A549 (cell line): ENCODE measurements at regions not wholly inside any gene's neighbourhood (a gene's known extent, or its start where the extent isn't known, plus 50 kb on each side); places are given as distances from the start of the nearest gene placed in this dataset.
A peak's percentile ranks its signal among the peaks of the same experiment; 100 is the strongest.

ENCODE experiments used
- ATAC-seq, 2 experiments: fragments of 200-7000 bp in 1 of 2; fragments of >200 bp in 1 of 2; cut with Nextera tagmentation in 1 of 2; cut with Tn5 transposase in 1 of 2; 3 replicates each; pipeline versions ENCODE4 v1.8.0 to v1.9.1; 2018 to 2020; ENCODE audit warnings: mild to moderate bottlenecking in 1 of 2, moderate library complexity in 1 of 2
- CTCF ChIA-PET: fragments of 300-600 bp; sonication (Branson Sonifier 250); formaldehyde crosslinking; extraction: SDS; loops from one replicate; lab custom pipeline; 2021; ENCODE audit warnings: antibody characterized with exemption, inconsistent platforms; lab: Yijun Ruan, JAX
- POLR2A ChIA-PET: fragments of 350-600 bp; formaldehyde crosslinking; extraction: SDS; loops from one replicate; lab custom pipeline; 2021; ENCODE audit warnings: antibody characterized with exemption, inconsistent platforms; lab: Yijun Ruan, JAX
- DNase-seq, 2 experiments: peaks; one replicate each; pipeline versions ENCODE4 v3.0.0 to v3.0.0-alpha.2; 2011 to 2016; ENCODE audit warnings: low read depth in 1 of 2, low spot score in 1 of 2
- FAIRE-seq: peaks from 2 replicates; lab custom pipeline; 2011; peaks lifted over from hg19 to GRCh38; lab: Jason Lieb, UNC
- H3K27ac ChIP-seq, 2 experiments: fragments of >200 bp; sonication (Bioruptor Twin); formaldehyde crosslinking; 3 replicates each; pipeline ENCODE4 v1.5.1; 2016 to 2017
- H3K4me1 ChIP-seq: fragments of >200 bp; sonication (Bioruptor Twin); formaldehyde crosslinking; 3 replicates; pipeline ENCODE4 v1.6.1; 2016
- H3K4me2 ChIP-seq: fragments of >200 bp; sonication (Bioruptor Twin); formaldehyde crosslinking; 3 replicates; pipeline ENCODE4 v1.6.1; 2016
- H3K4me3 ChIP-seq: fragments of >200 bp; sonication (Bioruptor Twin); formaldehyde crosslinking; 3 replicates; pipeline ENCODE4 v1.5.1; 2016
- H3K9me3 ChIP-seq: fragments of >200 bp; sonication (Bioruptor Twin); formaldehyde crosslinking; 3 replicates; pipeline ENCODE4 v1.6.1; 2016
- CBX8 ChIP-seq: fragments of 200-600 bp; sonication (generic); IDR thresholded peaks from 2 replicates; pipeline ENCODE4 v1.6.1; 2016
- EHF ChIP-seq: fragments of 250-450 bp; sonication (Bioruptor Pico); IDR thresholded peaks from 2 replicates; pipeline ENCODE4 v1.5.0; 2020; ENCODE audit warnings: mild to moderate bottlenecking
- EHMT2 ChIP-seq: fragments of 200-600 bp; sonication (generic); IDR thresholded peaks from 2 replicates; pipeline ENCODE4 v1.6.1; 2016; ENCODE audit warnings: antibody characterized with exemption, low read depth, mild to moderate bottlenecking, moderate library complexity
- FOSB ChIP-seq: fragments of 250-450 bp; sonication (Bioruptor Pico); IDR thresholded peaks from 2 replicates; pipeline ENCODE4 v1.5.0; 2020; ENCODE audit warnings: mild to moderate bottlenecking, moderate library complexity
- GATA3 ChIP-seq: IDR thresholded peaks from 2 replicates; pipeline ENCODE4 v1.6.1; 2012; ENCODE audit warnings: borderline replicate concordance
- HEYL ChIP-seq: fragments of 250-450 bp; sonication (Bioruptor Pico); IDR thresholded peaks from 2 replicates; pipeline ENCODE4 v1.8.0; 2021; ENCODE audit warnings: mild to moderate bottlenecking, moderate library complexity
- HMGXB4 ChIP-seq: fragments of 250-450 bp; sonication (Bioruptor Pico); IDR thresholded peaks from 2 replicates; pipeline ENCODE4 v1.5.0; 2021; ENCODE audit warnings: mild to moderate bottlenecking, moderate library complexity, borderline replicate concordance
- KDM1A ChIP-seq: fragments of 200-600 bp; sonication (generic); IDR thresholded peaks from 2 replicates; pipeline ENCODE4 v1.6.1; 2016; ENCODE audit warnings: low read depth, mild to moderate bottlenecking
- MAFK ChIP-seq: fragments of 450-650 bp; IDR thresholded peaks from 2 replicates; pipeline ENCODE4 v1.6.1; 2014; ENCODE audit not compliant: partially characterized antibody
- RAD21 ChIP-seq, 2 experiments: fragments of >200 bp in 1 of 2; sonication (Bioruptor Twin) in 1 of 2; formaldehyde crosslinking in 1 of 2; IDR thresholded peaks in 1 of 2; conservative IDR thresholded peaks in 1 of 2; 2 replicates in 1 of 2; 3 replicates in 1 of 2; pipeline ENCODE4 v1.6.1; 2012 to 2018; ENCODE audit warnings: inconsistent platforms in 1 of 2
- RARB ChIP-seq: fragments of 250-450 bp; sonication (Bioruptor Pico); IDR thresholded peaks from 2 replicates; pipeline ENCODE4 v1.8.0; 2021; ENCODE audit warnings: mild to moderate bottlenecking, moderate library complexity
- RNF2 ChIP-seq: fragments of 200-600 bp; sonication (generic); IDR thresholded peaks from 2 replicates; pipeline ENCODE4 v1.6.1; 2016; ENCODE audit warnings: low read depth, mild to moderate bottlenecking, antibody characterized with exemption, moderate library complexity, borderline replicate concordance
- SMC3 ChIP-seq: fragments of >200 bp; sonication (Bioruptor Twin); formaldehyde crosslinking; IDR thresholded peaks from 3 replicates; pipeline ENCODE4 v1.6.1; 2018; ENCODE audit warnings: inconsistent platforms
- SREBF2 ChIP-seq: fragments of 450-650 bp; IDR thresholded peaks from 2 replicates; pipeline ENCODE4 v1.6.1; 2014; ENCODE audit warnings: mild to moderate bottlenecking, moderate library complexity
- ZC3H11A ChIP-seq: fragments of 450-650 bp; IDR thresholded peaks from 2 replicates; pipeline ENCODE4 v1.6.1; 2014; ENCODE audit warnings: antibody characterized with exemption, mild to moderate bottlenecking
- ZFP36 ChIP-seq: fragments of 450-650 bp; IDR thresholded peaks from 2 replicates; pipeline ENCODE4 v1.6.1; 2014; ENCODE audit warnings: borderline replicate concordance; ENCODE audit not compliant: partially characterized antibody
- ZSCAN20 ChIP-seq: fragments of 250-450 bp; sonication (Bioruptor Pico); IDR thresholded peaks from 2 replicates; pipeline ENCODE4 v1.8.0; 2022; ENCODE audit warnings: mild to moderate bottlenecking, moderate library complexity
- WGBS: methylation state at CpG from one replicate; pipeline ENCODE4 v1.1.6; 2017; ENCODE audit errors: missing lambda C conversion rate; 5-methylcytosine and 5-hydroxymethylcytosine counted together
- TF ChIP-seq, protein P1 (sequence below): fragments of >200 bp; sonication (Bioruptor Twin); formaldehyde crosslinking; IDR thresholded peaks from 3 replicates; pipeline ENCODE4 v1.5.1; 2016
- TF ChIP-seq, protein P2 (sequence below): IDR thresholded peaks from 2 replicates; pipeline ENCODE4 v1.6.1; 2012
- TF ChIP-seq, protein P3 (sequence below): IDR thresholded peaks from 2 replicates; pipeline ENCODE4 v1.6.1; 2012; ENCODE audit warnings: low read depth, borderline replicate concordance

DNA sequence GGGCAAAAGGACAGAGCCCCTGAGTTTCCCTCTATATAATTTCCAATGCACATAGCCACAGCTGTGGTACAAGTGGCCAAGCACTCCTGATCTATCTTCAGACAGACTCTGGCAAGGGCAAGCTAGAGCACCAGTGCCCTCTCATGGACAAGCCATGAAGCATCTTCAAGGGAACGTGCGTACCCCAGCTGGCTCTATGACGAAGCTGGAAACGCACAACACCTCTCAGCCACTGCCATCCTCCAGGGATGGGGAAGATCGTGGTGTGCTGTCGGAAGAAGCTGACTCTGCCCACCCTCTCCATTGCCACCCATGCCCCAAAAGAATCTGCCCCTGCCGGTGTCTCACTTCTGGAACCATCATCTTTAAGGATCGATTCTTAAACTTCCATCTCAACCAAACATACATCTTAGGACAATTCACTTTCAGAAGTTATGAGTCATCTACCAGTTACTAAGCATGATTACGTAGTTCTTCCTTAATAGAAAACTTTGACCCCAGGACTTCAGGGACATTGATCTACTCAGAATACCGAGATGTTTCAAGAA is 482.9 kb downstream of the AGTPBP1 start:
- ATAC-seq, result peak; percentile 95 to 98
- peak overlapping the region; percentile 44 for H3K4me2 ChIP-seq
- ChIA-PET CTCF (interaction anchor here (0.6 to 3.8 kb wide), 45 partner anchors 9 to 872 kb away, joined by 3 to 28 read pairs (median 4); partner anchors contain the start of gene NTRK2), POLR2A (interaction anchor here (0.7 kb wide), 1 partner anchor 862 kb away, joined by 3 read pairs; no protein-coding TSS in a partner anchor)
- no peaks in the 10 kb centered on the region for H3K9me3 ChIP-seq
- no peak overlapping the region for H3K4me3 ChIP-seq
- H3K4me1 ChIP-seq, result no peaks in the 10 kb centered on the region
- 3% methylated on average over 10 of the region's 10 CpGs for WGBS
- no peak overlapping the region for H3K27ac ChIP-seq
- FAIRE-seq, result no peak
- TF ChIP-seq, protein P1, sequence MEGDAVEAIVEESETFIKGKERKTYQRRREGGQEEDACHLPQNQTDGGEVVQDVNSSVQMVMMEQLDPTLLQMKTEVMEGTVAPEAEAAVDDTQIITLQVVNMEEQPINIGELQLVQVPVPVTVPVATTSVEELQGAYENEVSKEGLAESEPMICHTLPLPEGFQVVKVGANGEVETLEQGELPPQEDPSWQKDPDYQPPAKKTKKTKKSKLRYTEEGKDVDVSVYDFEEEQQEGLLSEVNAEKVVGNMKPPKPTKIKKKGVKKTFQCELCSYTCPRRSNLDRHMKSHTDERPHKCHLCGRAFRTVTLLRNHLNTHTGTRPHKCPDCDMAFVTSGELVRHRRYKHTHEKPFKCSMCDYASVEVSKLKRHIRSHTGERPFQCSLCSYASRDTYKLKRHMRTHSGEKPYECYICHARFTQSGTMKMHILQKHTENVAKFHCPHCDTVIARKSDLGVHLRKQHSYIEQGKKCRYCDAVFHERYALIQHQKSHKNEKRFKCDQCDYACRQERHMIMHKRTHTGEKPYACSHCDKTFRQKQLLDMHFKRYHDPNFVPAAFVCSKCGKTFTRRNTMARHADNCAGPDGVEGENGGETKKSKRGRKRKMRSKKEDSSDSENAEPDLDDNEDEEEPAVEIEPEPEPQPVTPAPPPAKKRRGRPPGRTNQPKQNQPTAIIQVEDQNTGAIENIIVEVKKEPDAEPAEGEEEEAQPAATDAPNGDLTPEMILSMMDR, result peak; percentile 44
- TF ChIP-seq GATA3, result no peak
- TF ChIP-seq EHMT2, result no peak
- TF ChIP-seq RARB (CRISPR knock-in tag), result no peak
- no peak for TF ChIP-seq RNF2
- no peak for TF ChIP-seq KDM1A
- peak; percentile 71 to 88 for TF ChIP-seq RAD21 (conservative IDR thresholded peaks at IDR 0.05 in 1 of 2, IDR thresholded peaks at IDR 0.05 in 1 of 2)
- TF ChIP-seq SMC3, result peak; percentile 65
- TF ChIP-seq ZC3H11A, result no peak
- TF ChIP-seq, protein P2, sequence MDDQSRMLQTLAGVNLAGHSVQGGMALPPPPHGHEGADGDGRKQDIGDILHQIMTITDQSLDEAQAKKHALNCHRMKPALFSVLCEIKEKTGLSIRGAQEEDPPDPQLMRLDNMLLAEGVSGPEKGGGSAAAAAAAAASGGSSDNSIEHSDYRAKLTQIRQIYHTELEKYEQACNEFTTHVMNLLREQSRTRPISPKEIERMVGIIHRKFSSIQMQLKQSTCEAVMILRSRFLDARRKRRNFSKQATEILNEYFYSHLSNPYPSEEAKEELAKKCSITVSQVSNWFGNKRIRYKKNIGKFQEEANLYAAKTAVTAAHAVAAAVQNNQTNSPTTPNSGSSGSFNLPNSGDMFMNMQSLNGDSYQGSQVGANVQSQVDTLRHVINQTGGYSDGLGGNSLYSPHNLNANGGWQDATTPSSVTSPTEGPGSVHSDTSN, result no peak
- TF ChIP-seq CBX8, result no peak
- DNase-seq, result peak; percentile 60 to 74

DNA sequence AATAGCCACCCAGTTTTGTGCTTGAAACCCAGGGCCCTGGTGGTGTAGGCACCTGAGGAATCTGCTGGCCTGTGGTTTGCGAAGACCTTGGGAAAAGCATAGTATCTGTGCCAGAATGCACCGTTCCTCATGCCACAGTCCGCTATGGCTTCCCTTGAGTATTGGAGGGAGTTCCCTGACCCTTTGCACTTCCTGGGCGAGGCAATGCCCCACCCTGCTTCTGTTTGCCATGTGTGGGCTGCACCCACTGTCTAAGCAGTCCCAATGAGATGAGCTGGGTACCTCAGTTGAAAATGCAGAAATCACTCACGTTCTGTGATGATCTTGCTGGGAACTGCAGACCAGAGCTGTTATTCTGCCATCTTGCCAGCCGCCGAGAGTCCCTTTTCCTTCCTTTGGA is 483.5 kb downstream of the AGTPBP1 start:
- FAIRE-seq (no peak), ATAC-seq (no peak), DNase-seq (no peak)
- no peak overlapping the region for H3K27ac ChIP-seq
- no peaks in the 10 kb centered on the region for H3K4me1 ChIP-seq
- peak overlapping the region; percentile 44; the same call in 2 of the 3 replicates for H3K4me2 ChIP-seq
- POLR2A ChIA-PET, result no interaction called here
- no peaks in the 10 kb centered on the region for H3K9me3 ChIP-seq
- no peak for TF ChIP-seq ZSCAN20
- TF ChIP-seq RAD21 (conservative IDR thresholded peaks at IDR 0.05 in 1 of 2, IDR thresholded peaks at IDR 0.05 in 1 of 2), result no peak
- TF ChIP-seq HMGXB4 (CRISPR knock-in tag), result no peak
- TF ChIP-seq, all 56 proteins: peak for 0
- no peak overlapping the region for H3K4me3 ChIP-seq
- CTCF ChIA-PET, result interaction anchor here (0.8 to 3.8 kb wide), 38 partner anchors 8 to 872 kb away, joined by 3 to 28 read pairs (median 4); partner anchors contain the start of gene NTRK2
- WGBS, result 32% methylated on average over 7 of the region's 7 CpGs

GRCh38 chr9:85249313-85249621 is 492.5 kb downstream of the AGTPBP1 start:
- CTCF ChIA-PET, result interaction anchor here (0.6 to 0.8 kb wide), 2 partner anchors 13 to 552 kb away, joined by 3 to 4 read pairs; no protein-coding TSS in a partner anchor
- DNase-seq, result no peak

More at GRCh38 chr9:85249313-85249621, 492.5 kb downstream of the AGTPBP1 start:
- no peaks in the 10 kb centered on the region for H3K9me3 ChIP-seq
- H3K4me2 ChIP-seq, result no peak overlapping the region
- POLR2A ChIA-PET, result interaction anchor here (0.6 to 1.0 kb wide), 2 partner anchors 12 to 303 kb away, joined by 3 read pairs; no protein-coding TSS in a partner anchor
- FAIRE-seq (no peak), ATAC-seq (no peak)
- no peaks in the 10 kb centered on the region for H3K4me1 ChIP-seq
- WGBS, result 45% methylated on average over 5 of the region's 5 CpGs
- 0 out of 6 replicates have a peak overlapping the region, but pooled peaks of 1 of the 2 experiments have one; percentile 19 for H3K27ac ChIP-seq
- H3K4me3 ChIP-seq, result no peak overlapping the region
- TF ChIP-seq EHF (no peak), EHMT2 (no peak), ZC3H11A (no peak), MAFK (no peak), HEYL (CRISPR knock-in tag) (no peak), SREBF2 (no peak), FOSB (CRISPR knock-in tag) (no peak), ZFP36 (no peak)
- TF ChIP-seq, protein P3, sequence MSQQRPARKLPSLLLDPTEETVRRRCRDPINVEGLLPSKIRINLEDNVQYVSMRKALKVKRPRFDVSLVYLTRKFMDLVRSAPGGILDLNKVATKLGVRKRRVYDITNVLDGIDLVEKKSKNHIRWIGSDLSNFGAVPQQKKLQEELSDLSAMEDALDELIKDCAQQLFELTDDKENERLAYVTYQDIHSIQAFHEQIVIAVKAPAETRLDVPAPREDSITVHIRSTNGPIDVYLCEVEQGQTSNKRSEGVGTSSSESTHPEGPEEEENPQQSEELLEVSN, result no peak
